Left ventricle myocardium inferior (tissue), 1 donor: ENCODE measurements at regions not wholly inside any gene's neighbourhood (a gene's known extent, or its start where the extent isn't known, plus 50 kb on each side); places are given as distances from the start of the nearest gene placed in this dataset.

ENCODE experiments used
- DNase-seq: peaks from one replicate; pipeline ENCODE4 v3.0.0-alpha.2; 2020
- H3K27ac ChIP-seq: fragments of 200-600 bp; replicated peaks from 2 replicates; pipeline ENCODE4 v1.8.0; 2021
- H3K27me3 ChIP-seq: fragments of 200-600 bp; 2 replicates; pipeline ENCODE4 v1.8.0; 2021; ENCODE audit warnings: low read depth
- H3K36me3 ChIP-seq: fragments of 200-600 bp; 2 replicates; pipeline ENCODE4 v1.8.0; 2021
- H3K4me1 ChIP-seq: fragments of 200-600 bp; 2 replicates; pipeline ENCODE4 v1.8.0; 2021
- H3K4me3 ChIP-seq: fragments of 200-600 bp; 2 replicates; pipeline ENCODE4 v1.8.0; 2021; ENCODE audit warnings: mild to moderate bottlenecking, moderate library complexity
- H3K9me3 ChIP-seq: fragments of 200-600 bp; replicated peaks from 2 replicates; pipeline ENCODE4 v1.8.0; 2021
- intact Hi-C: fragments of 100-400 bp; cut with micrococcal nuclease; formaldehyde crosslinking; loops from one replicate; pipeline ENCODE4 v1.11.0; 2022
- TF ChIP-seq, protein P1 (sequence below): fragments of 200-600 bp; IDR thresholded peaks from 2 replicates; pipeline ENCODE4 v1.8.0; 2021; ENCODE audit warnings: antibody characterized with exemption, mild to moderate bottlenecking, borderline replicate concordance
- donor health status: DM: no; HTN: yes; CAD: no; lungs with severe emphysema.

DNA sequence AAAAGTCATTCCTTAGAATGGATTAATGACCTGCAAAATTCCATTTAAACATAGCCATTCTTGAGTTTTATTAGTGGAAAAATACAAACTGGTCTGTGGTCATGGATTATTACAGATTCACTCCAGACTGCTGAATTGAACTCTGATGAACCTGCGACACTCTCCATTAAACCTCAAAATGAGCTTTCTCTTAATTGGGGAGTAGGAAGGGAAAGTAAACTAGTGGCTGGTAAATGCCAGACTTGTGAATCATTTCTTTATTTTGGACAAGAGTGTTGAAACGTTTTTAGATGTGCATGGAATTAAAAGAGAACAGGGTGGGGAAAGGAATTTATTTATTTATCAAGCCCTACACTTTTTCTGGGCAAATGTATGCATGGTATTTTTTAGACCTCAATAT is 321.2 kb upstream of the FANCL start:
- Histone ChIP-seq H3K27me3 (no peaks in the 10 kb centered on the region), H3K4me3 (no peak overlapping the region), H3K27ac (no peak overlapping the region), H3K9me3 (no peaks in the 10 kb centered on the region), H3K36me3 (no peaks in the 10 kb centered on the region), H3K4me1 (no peaks in the 10 kb centered on the region)
- no peak for DNase-seq
- TF ChIP-seq, protein P1, sequence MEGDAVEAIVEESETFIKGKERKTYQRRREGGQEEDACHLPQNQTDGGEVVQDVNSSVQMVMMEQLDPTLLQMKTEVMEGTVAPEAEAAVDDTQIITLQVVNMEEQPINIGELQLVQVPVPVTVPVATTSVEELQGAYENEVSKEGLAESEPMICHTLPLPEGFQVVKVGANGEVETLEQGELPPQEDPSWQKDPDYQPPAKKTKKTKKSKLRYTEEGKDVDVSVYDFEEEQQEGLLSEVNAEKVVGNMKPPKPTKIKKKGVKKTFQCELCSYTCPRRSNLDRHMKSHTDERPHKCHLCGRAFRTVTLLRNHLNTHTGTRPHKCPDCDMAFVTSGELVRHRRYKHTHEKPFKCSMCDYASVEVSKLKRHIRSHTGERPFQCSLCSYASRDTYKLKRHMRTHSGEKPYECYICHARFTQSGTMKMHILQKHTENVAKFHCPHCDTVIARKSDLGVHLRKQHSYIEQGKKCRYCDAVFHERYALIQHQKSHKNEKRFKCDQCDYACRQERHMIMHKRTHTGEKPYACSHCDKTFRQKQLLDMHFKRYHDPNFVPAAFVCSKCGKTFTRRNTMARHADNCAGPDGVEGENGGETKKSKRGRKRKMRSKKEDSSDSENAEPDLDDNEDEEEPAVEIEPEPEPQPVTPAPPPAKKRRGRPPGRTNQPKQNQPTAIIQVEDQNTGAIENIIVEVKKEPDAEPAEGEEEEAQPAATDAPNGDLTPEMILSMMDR: no peak
- intact Hi-C loops: no loop called here

DNA sequence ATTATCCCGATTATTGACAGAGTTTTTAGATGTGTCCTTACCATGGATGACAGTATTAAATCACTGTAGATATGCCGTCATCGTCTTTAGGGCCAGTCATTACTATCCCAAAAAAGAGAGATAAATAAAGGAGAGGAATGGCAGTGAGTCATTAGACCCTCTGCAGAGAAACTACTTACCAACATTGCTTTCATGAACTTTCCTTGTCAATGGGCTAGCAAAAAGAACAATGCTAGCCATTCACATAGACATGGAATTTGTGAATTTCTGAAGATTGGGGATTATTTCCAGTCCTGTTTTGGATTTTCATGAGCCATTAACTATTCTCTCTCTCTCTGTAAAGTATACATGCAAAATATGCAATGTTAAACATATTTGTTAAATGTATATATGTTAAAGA is 319.4 kb upstream of the FANCL start:
- no peaks in the 10 kb centered on the region for H3K9me3 ChIP-seq
- TF ChIP-seq, protein P1: no peak
- H3K4me3 ChIP-seq: no peak overlapping the region

DNA sequence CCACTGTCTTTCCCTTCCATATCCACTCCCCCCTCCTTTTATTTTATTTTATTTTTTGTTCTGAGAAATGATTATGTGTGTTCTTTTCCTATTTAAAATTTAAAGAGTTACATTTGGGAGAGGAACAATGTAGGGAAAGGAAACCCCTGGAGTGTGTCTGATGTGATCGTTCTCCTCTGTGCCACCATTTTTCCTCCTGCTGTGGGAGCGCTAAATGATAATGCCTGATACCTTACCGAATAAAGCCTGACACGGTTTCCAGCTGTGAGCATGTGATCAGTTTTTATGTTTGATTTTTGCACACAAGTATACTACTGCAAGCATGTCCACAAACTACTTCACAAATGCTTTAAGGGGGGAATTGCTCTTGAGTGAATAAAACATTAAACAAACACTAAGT is 317.8 kb upstream of the FANCL start:
- Histone ChIP-seq H3K36me3 (no peaks in the 10 kb centered on the region), H3K9me3 (no peaks in the 10 kb centered on the region), H3K4me1 (no peaks in the 10 kb centered on the region), H3K27me3 (no peaks in the 10 kb centered on the region), H3K4me3 (no peak overlapping the region), H3K27ac (no peak overlapping the region)
- intact Hi-C loops: no loop called here
- no peak for DNase-seq
- TF ChIP-seq, protein P1: no peak

More for the DNA sequence above, 319.4 kb upstream of the FANCL start:
- no peak for DNase-seq
- H3K27ac ChIP-seq: no peak overlapping the region
- H3K36me3 ChIP-seq: no peaks in the 10 kb centered on the region
- intact Hi-C loops: no loop called here
- H3K27me3 ChIP-seq: no peaks in the 10 kb centered on the region
- no peaks in the 10 kb centered on the region for H3K4me1 ChIP-seq

DNA sequence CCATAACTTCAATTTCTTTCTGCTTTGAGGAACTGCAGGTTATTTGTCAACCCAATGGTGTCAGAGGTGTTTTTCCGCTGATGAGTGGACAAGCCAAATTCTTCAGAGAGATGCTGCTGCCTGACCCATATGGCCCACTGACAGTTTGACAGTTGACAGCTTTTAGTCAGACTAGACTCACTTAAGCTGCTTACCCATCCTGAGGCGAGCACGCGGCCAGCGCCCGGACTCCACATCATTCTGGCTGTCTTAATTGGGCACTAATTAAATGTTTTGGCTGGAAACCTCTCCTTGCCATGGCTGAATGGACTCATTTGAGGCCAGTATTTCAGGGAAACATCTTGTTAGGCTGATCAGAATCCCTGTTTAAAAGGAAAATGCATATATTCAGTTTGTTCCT is 316.1 kb upstream of the FANCL start:
- Histone ChIP-seq H3K27ac (no peak overlapping the region), H3K9me3 (no peaks in the 10 kb centered on the region), H3K4me3 (no peak overlapping the region), H3K36me3 (no peaks in the 10 kb centered on the region), H3K27me3 (no peaks in the 10 kb centered on the region), H3K4me1 (no peaks in the 10 kb centered on the region)
- no peak for DNase-seq
- intact Hi-C loops: no loop called here
- TF ChIP-seq, protein P1: no peak

DNA sequence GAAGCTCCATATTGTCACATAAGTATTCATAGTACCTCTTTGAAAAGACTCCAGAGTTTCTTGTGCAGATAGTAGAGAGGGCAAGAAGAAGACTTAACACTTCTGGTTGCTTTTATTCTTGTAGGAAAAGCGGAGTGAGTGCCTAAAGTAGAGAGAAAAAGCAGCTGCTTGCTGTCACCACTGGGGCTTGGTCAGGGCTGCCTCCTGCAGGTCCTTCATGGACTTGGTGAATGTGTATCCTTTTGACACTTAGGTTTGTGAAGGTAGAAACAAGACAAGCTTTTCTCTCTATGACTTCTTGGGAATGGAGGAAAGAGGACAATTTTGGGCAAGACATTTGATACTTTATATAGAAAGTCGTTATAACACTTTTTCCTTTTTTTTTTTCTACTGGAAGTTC is 312.8 kb upstream of the FANCL start:
- no peaks in the 10 kb centered on the region for H3K36me3 ChIP-seq
- no peaks in the 10 kb centered on the region for H3K4me1 ChIP-seq
- intact Hi-C loops: no loop called here
- no peak overlapping the region for H3K27ac ChIP-seq
- H3K4me3 ChIP-seq: no peak overlapping the region
- H3K27me3 ChIP-seq: no peaks in the 10 kb centered on the region
- no peak for DNase-seq
- H3K9me3 ChIP-seq: no peaks in the 10 kb centered on the region
- TF ChIP-seq, protein P1: no peak

DNA sequence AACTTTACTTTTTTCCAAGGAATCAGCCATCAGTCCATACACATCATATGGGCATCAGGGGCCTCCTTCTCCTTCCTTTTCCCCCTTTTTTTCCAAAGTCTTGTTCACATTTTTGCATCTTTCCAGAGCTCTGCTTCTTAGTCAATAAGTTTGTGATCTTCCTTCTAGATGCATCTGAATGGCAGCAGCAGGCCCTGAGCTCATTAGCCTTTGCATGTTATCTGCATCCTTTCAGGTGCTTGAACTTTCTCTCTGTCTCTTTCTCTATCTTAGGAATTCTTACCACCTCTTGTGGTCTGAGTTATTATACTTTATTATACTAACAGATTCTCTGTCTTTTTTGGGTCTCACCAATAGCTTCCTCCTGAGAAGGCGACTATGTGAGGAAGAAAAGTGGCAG is 312.4 kb upstream of the FANCL start:
- Histone ChIP-seq H3K9me3 (no peaks in the 10 kb centered on the region), H3K36me3 (no peaks in the 10 kb centered on the region), H3K4me3 (no peak overlapping the region), H3K27ac (no peak overlapping the region), H3K27me3 (no peaks in the 10 kb centered on the region), H3K4me1 (no peaks in the 10 kb centered on the region)
- intact Hi-C loops: no loop called here
- no peak for DNase-seq
- TF ChIP-seq, protein P1: no peak
